GM03348 (cell line): ENCODE measurements at regions not wholly inside any gene's neighbourhood (a gene's known extent, or its start where the extent isn't known, plus 50 kb on each side); places are given as distances from the start of the nearest gene placed in this dataset.
"Not testable (repeated sequence)": the region's sequence is repeated elsewhere in the genome, so short reads cannot be mapped to it uniquely, and the experiment has no call there.

ENCODE experiments used
- DNase-seq: peaks from one replicate; pipeline ENCODE4 v3.0.0; 2012; ENCODE audit warnings: low spot score

- DNase-seq, result no peak
Measured at GRCh38 chr5:158264264-158264663, 405.3 kb upstream of the CLINT1 start.

DNA sequence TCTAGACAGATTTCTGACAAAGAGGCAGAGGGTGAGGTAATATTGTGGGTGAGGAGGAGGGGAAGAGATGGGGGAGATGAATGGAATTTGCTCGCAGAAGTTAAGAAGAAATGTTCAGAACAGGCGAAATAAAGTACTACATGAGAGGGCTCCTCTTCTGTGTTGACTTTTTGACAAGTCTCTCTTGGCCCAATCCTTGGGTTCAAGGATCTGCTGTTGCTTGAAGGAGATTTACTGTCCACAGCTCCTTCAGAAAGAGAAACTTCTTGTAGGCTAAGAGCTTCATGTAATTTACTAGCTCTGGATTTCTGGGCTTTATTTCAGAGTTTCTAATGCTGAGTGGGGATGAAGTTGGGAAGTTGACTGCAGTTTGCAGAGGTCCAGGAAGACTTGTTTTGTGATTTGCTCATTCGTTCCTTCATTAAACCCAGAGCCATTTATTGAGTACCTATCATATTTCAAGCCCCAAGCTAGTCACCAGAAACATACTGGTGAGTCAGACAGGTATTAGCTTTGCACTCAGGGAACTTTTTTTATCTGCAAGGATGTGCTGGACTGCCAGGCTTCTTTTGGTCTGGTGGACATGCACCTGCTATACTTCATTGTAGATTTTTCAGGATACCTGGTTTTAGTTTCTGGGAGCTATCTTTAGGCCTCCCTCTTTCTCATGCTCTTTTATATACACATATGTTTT is 402.9 kb upstream of the CLINT1 start:
- DNase-seq, result no peak

DNA sequence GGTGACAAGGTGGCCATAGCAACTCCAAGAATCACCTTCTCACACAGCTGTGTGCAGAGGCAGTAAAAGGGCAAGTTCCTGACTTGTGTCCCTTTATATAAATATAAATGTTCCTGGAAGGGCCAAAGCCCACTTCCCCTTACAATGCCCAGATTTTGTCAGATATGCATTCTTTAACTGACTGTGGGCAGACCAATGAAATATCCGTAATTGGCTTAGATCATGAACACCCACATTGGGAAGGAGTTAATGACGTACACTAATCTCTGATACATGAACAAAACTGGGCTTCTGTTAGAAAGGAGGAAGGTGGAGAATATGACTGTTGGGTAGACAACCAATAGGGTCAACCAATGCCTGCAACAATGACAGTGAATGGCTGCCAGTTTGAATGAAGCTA is 397.2 kb upstream of the CLINT1 start:
- DNase-seq, result no peak

- DNase-seq, result no peak
Measured at GRCh38 chr5:158255609-158256008, 396.7 kb upstream of the CLINT1 start.

DNA sequence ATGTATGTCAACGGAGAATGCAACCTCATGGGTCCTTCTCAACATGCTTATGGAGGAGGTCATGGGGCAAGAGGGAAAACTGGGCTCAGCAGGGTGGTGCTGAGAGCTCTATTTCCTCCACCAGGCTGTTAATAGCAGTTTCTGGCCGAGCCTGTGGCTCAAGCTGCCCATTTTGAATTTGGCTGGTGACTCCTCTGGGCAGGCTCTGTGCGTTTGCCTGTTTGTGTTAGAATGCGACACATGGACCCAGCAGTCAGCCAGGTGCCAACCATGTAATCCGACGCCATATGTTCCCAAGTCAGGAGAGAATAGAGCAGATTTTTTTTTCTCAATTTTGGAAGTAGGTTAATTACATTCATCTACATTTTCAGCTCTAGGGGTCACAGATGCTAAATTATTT is 387.7 kb upstream of the CLINT1 start:
- DNase-seq, result no peak

GRCh38 chr5:158245513-158245912 is 386.6 kb upstream of the CLINT1 start:
- no peak for DNase-seq

- DNase-seq, result no peak
Measured at GRCh38 chr5:158244882-158245281, 385.9 kb upstream of the CLINT1 start.

DNA sequence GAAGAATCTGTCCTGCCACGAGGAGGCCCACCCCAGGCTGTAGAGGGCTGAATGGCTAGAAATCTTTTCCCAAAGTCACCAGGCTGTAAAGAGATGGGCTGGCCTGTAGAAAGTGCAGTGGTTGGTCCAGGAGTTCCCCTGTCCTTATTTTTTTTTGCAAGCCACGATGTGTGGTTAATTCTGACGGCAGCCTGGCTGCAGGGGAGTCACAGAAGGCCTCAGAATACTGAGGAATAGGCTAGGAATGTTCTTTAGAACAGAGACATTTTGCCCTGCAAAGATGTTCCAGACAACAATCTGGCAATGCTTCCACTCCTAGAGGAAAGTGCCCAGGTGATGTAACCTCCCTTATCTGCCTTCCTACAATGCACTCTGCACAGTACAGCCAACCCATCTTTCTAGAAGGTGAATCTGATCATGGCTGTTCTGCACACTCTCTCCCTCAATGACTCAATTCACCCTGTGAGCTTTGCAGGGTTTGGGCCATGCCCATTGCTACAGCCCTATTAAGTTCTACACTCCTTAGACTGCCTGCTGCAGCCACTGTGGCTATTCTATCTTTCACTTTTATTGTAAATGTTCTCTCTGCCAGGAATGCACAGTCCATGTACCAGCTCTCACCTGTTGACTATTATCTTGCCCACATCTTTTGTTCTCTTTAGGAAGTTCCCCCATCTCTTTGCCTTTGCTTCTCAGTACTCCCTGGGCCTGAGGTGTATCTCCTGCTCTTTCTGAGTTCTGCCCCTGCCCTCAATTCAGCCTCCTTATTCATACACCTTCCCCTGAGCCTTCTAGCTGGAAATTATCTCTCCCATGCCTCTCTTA is 377.8 kb upstream of the CLINT1 start:
- no peak for DNase-seq

- no peak for DNase-seq
Measured at GRCh38 chr5:158235159-158235547, 376.2 kb upstream of the CLINT1 start.

GRCh38 chr5:158234323-158235158 is 375.6 kb upstream of the CLINT1 start:
- no peak for DNase-seq

- no peak for DNase-seq
Measured at GRCh38 chr5:158233735-158234322, 374.9 kb upstream of the CLINT1 start.

DNA sequence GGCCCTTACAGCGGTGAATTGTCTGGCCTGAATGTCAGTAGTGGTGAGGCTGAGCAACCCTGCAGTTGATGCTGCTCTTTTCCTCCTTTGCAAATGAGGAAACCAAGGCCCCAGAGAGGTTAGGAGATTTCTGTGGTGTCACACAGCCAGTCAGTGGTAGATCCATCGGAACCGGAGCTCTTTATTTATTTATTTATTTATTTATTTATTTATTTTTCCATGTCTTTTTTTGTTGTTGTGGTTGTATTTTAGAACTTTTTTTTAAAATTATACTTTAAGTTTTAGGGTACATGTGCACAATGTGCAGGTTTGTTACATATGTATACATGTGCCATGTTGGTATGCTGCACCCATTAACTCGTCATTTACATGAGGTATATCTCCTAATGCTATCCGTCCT is 368.4 kb upstream of the CLINT1 start:
- DNase-seq, result not testable (repeated sequence)

GRCh38 chr5:158226496-158226895 is 367.6 kb upstream of the CLINT1 start:
- no peak for DNase-seq

- DNase-seq, result no peak
Measured at GRCh38 chr5:158224253-158224652, 365.3 kb upstream of the CLINT1 start.

DNA sequence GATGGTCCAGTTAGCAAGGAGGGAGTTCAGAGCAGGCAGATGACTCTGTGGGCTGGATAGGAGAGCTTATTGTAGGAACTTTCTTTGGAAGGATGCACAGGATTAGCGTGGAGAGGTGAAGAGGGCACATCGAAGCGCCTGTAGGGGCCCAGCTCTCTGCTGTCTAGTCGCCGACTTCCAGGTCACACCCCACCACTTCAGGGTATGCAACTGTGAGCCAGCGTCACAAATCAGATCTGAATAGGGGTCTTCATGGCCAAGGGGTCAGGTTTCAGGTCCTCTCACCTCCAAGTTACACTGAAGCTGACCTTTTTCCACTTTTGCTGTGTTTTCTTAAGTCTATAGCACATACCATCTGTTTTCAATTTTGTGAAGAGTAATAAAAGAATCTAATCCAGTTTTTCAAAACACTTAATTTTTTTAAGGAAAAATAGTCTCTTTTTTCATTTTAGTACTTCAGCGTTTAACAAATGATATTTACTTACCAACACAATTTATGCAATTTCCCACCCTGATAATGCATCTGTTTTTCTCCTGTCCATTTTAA is 364.2 kb upstream of the CLINT1 start:
- no peak for DNase-seq

DNA sequence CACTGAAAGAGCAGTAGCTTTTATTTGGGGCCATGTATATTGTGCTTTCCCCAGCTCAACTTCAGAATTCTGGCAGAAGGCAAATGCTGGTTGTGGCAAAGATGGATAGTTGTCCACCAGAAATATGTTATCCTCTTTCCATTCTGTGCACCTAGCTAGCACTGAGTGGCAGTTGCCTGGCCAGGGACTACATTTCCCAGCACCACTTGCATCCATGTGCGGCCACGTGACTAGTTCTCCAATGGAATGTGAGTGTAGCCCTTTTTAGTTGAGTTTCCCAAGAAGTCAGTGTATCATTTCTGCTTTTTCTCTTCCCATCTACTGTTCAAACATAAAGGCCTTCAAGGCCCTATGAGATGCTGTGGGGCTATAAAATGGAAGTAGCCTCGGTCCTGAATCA is 354.0 kb upstream of the CLINT1 start:
- DNase-seq, result no peak

DNA sequence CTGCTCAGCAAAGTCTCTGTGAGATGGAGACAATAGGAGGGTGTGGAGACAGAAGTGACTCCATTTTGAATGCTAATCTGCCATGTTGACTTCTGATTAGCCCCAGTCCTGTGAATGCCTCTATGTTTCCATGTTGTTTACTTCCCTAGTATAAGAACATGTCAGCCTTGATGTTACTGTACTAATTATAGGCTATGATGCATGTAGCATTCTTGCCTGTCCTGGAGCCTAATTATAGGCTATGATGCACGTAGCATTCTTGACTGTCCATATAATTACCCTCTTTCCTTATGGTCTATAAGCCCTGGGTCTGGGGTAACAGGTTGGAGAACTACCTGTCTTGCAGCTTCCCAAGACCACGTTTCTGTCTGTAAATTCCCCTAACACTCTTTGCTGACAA is 353.3 kb upstream of the CLINT1 start:
- DNase-seq, result no peak

DNA sequence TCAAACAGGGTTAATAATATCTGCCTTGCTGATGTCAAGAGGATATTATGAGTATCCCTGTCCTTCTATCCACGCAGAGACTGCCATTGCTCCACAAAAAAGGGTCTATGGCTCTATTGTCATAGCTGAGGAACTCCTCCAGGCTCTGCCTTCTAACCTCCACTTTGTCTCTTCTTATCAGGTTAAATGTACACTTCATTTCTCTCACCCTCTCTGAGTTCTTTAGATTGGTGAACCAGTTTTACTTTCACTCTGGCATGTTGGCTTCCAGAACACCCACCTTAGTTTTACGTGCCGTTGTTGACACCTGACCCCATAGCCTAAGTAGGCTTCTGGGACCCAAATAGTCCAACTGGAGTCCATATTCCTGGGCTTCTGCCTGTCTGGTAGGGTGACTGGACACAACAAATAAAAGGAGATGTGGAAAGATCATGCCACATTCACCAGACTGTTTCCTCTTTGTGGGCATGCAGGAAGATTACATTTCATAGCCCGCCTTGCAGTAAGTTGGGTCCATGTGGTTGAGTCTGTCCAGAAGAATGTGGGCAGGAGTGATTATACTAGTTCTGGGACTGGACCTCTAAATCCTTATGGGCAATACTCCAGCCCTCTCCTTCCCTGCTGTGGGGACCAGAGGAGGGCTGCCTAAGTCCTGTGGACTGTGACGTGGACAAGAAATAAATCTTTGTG is 350.4 kb upstream of the CLINT1 start:
- DNase-seq, result no peak

- DNase-seq, result no peak
Measured at GRCh38 chr5:158207733-158208132, 348.8 kb upstream of the CLINT1 start.

GRCh38 chr5:158205992-158206391 is 347.0 kb upstream of the CLINT1 start:
- DNase-seq, result no peak

- no peak for DNase-seq
Measured at GRCh38 chr5:158203261-158203660, 344.3 kb upstream of the CLINT1 start.
